ENCODE measurements at regions not wholly inside any gene's neighbourhood (a gene's known extent, or its start where the extent isn't known, plus 50 kb on each side); places are given as distances from the start of the nearest gene placed in this dataset.
"Not testable (repeated sequence)": the region's sequence is repeated elsewhere in the genome, so short reads cannot be mapped to it uniquely, and the experiment has no call there.

GRCh38 chr3:18987862-18988447 lies 160.4 kb upstream of the KCNH8 start:
- DNase-seq = no peak

GRCh38 chr3:18987070-18987469 lies 161.2 kb upstream of the KCNH8 start:
- DNase-seq = no peak

GRCh38 chr3:18982920-18983319 lies 165.4 kb upstream of the KCNH8 start:
- DNase-seq = no peak

DNA sequence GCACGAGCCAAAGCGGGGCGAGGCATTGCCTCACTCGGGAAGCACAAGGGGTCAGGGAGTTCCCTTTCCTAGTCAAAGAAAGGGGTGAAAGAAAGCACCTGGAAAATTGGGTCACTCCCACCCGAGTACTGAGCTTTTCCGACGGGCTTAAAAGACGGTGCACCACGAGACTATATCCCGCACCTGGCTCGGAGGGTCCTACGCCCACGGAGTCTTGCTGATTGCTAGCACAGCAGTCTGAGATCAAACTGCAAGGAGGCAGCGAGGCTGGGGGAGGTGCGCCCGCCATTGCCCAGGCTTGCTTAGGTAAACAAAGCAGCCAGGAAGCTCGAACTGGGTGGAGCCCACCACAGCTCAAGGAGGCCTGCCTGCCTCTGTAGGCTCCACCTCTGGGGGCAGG lies 172.2 kb upstream of the KCNH8 start:
- DNase-seq = not testable (repeated sequence)

DNA sequence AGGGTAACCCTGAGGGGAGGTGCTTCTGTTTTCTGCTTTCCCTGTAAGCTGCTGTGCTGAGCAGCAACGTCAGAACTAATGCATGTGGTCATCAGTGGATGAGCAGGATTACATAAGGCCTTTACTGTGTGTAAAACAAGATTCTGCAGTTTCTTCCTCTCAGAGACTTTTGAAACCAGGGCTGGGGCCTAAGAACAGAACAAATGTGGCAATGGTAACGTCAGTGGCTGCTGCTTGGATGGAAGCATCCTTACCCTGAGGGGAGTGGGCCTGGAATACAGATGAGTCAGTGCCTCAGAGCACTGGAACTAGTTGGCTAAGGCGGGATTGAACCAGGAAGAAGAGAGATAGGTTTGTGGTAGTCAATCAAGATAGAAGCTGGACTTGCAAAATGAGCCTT lies 180.2 kb upstream of the KCNH8 start:
- DNase-seq = no peak

- no peak for DNase-seq
These were observed 182.5 kb upstream of the KCNH8 start for GRCh38 chr3:18965781-18966180.

GRCh38 chr3:18964640-18965039 lies 183.7 kb upstream of the KCNH8 start:
- no peak for DNase-seq

DNA sequence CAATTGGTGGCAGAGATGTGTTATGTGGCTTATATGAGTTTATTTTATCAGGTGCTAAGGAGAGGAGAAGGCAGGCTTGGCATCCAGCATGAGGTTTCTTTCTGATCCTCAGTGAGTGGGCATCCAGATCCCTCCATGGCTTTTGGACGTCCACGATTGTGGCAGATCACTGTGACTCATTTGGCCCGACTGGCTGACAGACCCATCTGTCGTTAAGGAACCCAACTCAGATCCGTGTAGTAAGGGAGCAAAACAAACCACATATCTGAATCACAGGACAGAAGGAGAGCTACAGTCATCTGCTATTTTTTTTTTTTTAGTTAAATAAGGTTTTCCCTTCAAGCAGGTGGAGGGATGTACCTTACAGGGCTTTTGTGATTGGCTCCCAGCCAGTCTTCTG lies 197.0 kb upstream of the KCNH8 start:
- DNase-seq = no peak

GRCh38 chr3:18946524-18946923 lies 201.8 kb upstream of the KCNH8 start:
- no peak for DNase-seq

- no peak for DNase-seq
These were observed 210.7 kb upstream of the KCNH8 start for GRCh38 chr3:18937574-18937973.

DNA sequence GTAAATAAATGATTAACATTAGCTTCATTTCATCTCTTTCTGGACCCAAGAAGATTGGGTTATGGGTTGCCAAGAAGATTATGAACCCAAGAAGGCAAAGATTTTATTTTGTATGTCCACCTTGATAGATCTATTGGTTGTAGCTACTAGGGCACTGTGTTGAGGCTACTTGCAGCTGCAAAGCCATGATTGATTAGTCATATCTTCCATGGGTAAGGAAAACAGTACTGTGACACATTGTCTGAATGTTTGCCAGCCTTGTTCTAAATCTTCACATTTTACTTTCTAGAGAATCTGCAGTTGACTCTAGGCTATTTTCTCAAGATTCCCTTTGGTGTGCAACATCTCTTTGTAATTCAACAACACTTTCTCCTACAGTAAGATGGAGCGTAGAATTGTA lies 229.2 kb upstream of the KCNH8 start:
- no peak for DNase-seq

DNA sequence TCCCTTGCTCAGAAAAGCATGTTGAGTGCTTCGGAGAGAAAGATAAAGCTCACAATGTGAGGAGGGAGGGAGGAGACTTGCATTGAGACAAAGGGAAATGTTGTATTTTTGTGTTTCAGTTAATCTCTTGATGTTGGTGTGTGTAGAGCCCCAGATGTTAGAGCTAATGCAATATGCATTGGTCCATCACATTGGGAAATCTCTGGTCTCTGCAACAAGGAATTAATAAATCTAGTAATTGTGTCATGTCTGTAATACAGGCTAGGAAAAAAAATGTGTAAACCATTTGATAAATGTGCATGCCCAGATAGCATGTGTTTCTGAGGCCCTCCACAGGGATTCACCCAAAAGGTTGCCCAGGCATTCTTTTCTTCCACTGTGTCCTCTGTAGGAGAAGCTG lies 230.4 kb upstream of the KCNH8 start:
- no peak for DNase-seq

- no peak for DNase-seq
These were observed 246.1 kb upstream of the KCNH8 start for GRCh38 chr3:18902081-18902793.

DNA sequence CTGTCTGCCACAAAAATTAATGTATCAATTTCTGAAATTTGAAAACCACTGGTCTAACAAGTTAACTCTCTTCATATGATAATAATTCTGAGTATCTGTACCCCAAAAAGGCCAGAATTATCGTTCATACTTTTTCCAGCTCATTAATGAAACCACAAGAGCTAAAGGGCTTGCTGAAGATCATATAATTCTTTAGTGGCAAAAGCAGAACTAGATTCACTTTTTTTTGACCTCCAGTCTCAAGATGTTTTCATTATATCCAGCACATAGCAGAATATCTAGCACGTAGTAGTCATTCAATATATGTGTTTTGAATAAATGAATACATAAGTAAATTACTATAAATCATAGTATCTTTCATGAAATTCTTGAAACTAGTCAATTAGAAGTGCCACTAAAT lies 246.7 kb upstream of the KCNH8 start:
- no peak for DNase-seq

- DNase-seq = no peak
These were observed 247.3 kb upstream of the KCNH8 start for GRCh38 chr3:18900994-18901393.

DNA sequence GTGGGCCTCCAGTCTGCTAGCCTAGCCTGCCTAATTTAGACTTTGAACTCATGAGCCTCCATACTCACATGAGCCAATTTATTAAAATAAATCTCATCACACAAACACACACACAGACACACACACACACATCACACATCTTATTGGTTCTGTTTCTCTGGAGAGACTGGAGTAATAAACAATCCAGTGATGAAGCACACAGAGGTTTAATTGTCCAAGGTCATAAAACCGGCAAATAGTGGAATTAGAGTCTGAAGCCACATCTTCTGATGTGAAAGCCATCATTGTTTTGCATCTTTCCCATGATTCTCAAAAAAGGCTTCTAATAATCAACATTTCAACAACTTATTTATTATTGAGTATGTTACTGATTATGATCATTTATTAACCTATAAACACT lies 249.4 kb upstream of the KCNH8 start:
- no peak for DNase-seq

GRCh38 chr3:18892756-18893155 lies 255.6 kb upstream of the KCNH8 start:
- DNase-seq = no peak

GRCh38 chr3:18892047-18892446 lies 256.3 kb upstream of the KCNH8 start:
- DNase-seq = no peak

DNA sequence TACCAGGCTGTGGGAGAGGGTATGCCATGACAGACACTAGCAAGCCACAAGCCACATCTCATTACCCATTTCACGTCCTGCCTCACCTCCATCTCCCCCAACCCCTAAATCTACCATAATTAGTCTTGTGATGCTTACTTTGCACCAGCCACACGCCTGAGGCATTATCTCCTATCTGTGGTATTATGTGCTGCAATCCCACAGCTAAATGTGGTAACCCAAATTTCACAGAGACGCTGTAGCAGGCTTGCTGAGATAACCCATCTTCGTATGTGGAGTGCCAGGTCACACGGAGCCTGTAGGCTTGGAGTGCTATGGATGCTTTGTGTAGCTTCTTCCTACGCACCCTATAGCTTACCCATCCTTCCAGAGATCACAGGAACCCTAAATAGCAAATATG lies 256.7 kb upstream of the KCNH8 start:
- no peak for DNase-seq

- DNase-seq = no peak
These were observed 257.9 kb upstream of the KCNH8 start for GRCh38 chr3:18890449-18890848.

DNA sequence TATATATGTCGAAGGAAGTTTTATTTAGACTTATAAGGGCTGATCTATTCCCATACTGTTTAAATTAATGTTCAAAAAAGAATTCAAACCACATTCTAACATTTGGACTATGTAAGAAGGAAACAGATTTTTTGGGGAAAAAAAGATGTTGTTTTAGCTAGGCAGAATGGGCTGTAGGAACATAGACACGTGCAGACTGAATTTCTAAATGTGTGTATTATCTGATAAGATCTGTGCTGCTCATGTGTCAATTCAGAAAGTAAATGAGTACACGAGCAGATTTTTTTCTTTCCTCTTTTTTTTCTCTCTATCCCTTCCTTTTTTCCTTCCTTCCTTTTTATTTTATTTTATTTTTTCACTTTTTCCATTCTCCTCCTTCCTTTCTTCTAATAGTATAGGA lies 259.5 kb upstream of the KCNH8 start:
- DNase-seq = no peak

GRCh38 chr3:18888370-18888769 lies 259.9 kb upstream of the KCNH8 start:
- no peak for DNase-seq

GRCh38 chr3:18886331-18886730 lies 262.0 kb upstream of the KCNH8 start:
- DNase-seq = no peak

GRCh38 chr3:18885612-18886011 lies 262.7 kb upstream of the KCNH8 start:
- DNase-seq = no peak

GRCh38 chr3:18883571-18883970 lies 264.7 kb upstream of the KCNH8 start:
- DNase-seq = no peak

Measured in activated CD8-positive, alpha-beta memory T cell treated with anti-CD3 and anti-CD28 coated beads, Interleukin-2, amount 50 U/mL, for 48 hours (primary cell).